ENCODE measurements at regions not wholly inside any gene's neighbourhood (a gene's known extent, or its start where the extent isn't known, plus 50 kb on each side); places are given as distances from the start of the nearest gene placed in this dataset.

- H2AFZ ChIP-seq (ENCODE audit: low read depth, low read length, poor library complexity, severe bottlenecking) = no peak overlapping the region
- no peaks in the 10 kb centered on the region for H3K9me2 ChIP-seq (ENCODE audit: insufficient read depth)
- CTCF ChIA-PET = no interaction called here
- no peaks in the 10 kb centered on the region for H3K4me1 ChIP-seq (ENCODE audit: control insufficient read depth in 1 of 2, insufficient read depth in 2 of 2, low read length in 2 of 2)
- no peaks in the 10 kb centered on the region for H4K20me1 ChIP-seq (ENCODE audit: insufficient read depth)
- BruUV-seq (replicated peaks) = no TSS peak
- no peak overlapping the region for H3K4me2 ChIP-seq (ENCODE audit: low read length)
- DNase-seq (ENCODE audit: low read depth, low spot score) = no peak
- POLR2A ChIA-PET = no interaction called here
- H3K79me2 ChIP-seq (ENCODE audit: insufficient read depth, low read length) = no peaks in the 10 kb centered on the region
- no peak overlapping the region for H3K27ac ChIP-seq (ENCODE audit: low read depth, low read length)
- intact Hi-C loops (cut with micrococcal nuclease) = no loop called here
- H3K27me3 ChIP-seq (ENCODE audit: insufficient read depth, low read length) = no peaks in the 10 kb centered on the region
- H3K9me3 ChIP-seq (ENCODE audit: control insufficient read depth in 1 of 2, insufficient read depth in 1 of 2, low read depth in 1 of 2, low read length in 2 of 2) = peaks cover 0 to 3% of the 10 kb centered on the region in 2 experiments; a peak in 1 of 4 replicates
- RAD21 ChIA-PET (ENCODE audit: low non-redundant PET in 1 of 2, low total read pairs in 2 of 2, uncharacterized antibody in 2 of 2, unreplicated experiment in 2 of 2) = no interaction called here
- H3K4me3 ChIP-seq (replicated peaks in 1 of 2; ENCODE audit: low read depth in 1 of 2, low read length in 2 of 2) = no peak overlapping the region
- H3K36me3 ChIP-seq (ENCODE audit: control insufficient read depth in 1 of 2, insufficient read depth in 2 of 2, low read length in 2 of 2) = no peaks in the 10 kb centered on the region
- H3K9ac ChIP-seq (ENCODE audit: low read length) = no peak overlapping the region
- TF ChIP-seq FOSL1 (IDR thresholded peaks at IDR 0.05; ENCODE audit: low read depth) (no peak), RAD21 (IDR thresholded peaks at IDR 0.05; ENCODE audit: low read depth) (no peak), POLR2A (IDR thresholded peaks at IDR 0.05; ENCODE audit: borderline replicate concordance, extremely low read depth, insufficient read depth, insufficient read length) (no peak), SIN3A (IDR thresholded peaks at IDR 0.05; ENCODE audit: low read depth) (no peak), CTCF (IDR thresholded peaks at IDR 0.05 in 2 of 3, conservative IDR thresholded peaks at IDR 0.05 in 1 of 3; ENCODE audit: borderline replicate concordance in 1 of 3, insufficient read depth in 1 of 3, low read depth in 2 of 3, low read length in 2 of 3) (no peak), ATF3 (IDR thresholded peaks at IDR 0.05) (no peak)
- TF ChIP-seq, protein P1, sequence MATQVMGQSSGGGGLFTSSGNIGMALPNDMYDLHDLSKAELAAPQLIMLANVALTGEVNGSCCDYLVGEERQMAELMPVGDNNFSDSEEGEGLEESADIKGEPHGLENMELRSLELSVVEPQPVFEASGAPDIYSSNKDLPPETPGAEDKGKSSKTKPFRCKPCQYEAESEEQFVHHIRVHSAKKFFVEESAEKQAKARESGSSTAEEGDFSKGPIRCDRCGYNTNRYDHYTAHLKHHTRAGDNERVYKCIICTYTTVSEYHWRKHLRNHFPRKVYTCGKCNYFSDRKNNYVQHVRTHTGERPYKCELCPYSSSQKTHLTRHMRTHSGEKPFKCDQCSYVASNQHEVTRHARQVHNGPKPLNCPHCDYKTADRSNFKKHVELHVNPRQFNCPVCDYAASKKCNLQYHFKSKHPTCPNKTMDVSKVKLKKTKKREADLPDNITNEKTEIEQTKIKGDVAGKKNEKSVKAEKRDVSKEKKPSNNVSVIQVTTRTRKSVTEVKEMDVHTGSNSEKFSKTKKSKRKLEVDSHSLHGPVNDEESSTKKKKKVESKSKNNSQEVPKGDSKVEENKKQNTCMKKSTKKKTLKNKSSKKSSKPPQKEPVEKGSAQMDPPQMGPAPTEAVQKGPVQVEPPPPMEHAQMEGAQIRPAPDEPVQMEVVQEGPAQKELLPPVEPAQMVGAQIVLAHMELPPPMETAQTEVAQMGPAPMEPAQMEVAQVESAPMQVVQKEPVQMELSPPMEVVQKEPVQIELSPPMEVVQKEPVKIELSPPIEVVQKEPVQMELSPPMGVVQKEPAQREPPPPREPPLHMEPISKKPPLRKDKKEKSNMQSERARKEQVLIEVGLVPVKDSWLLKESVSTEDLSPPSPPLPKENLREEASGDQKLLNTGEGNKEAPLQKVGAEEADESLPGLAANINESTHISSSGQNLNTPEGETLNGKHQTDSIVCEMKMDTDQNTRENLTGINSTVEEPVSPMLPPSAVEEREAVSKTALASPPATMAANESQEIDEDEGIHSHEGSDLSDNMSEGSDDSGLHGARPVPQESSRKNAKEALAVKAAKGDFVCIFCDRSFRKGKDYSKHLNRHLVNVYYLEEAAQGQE (IDR thresholded peaks at IDR 0.05; ENCODE audit: low read depth) = no peak
- TF ChIP-seq, protein P2, sequence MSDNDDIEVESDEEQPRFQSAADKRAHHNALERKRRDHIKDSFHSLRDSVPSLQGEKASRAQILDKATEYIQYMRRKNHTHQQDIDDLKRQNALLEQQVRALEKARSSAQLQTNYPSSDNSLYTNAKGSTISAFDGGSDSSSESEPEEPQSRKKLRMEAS (IDR thresholded peaks at IDR 0.05) = no peak
- ATAC-seq = no peak
These were observed 228.7 kb downstream of the LRATD1 start for GRCh38 chr2:14861181-14861580.
